GM18909 (cell line): ENCODE measurements at regions not wholly inside any gene's neighbourhood (a gene's known extent, or its start where the extent isn't known, plus 50 kb on each side); places are given as distances from the start of the nearest gene placed in this dataset.

Experiments
- ATAC-seq: cut with Tn5 transposase; IDR thresholded peaks from one replicate; pipeline ENCODE4 v1.9.1; 2021; ENCODE audit warnings: mild to moderate bottlenecking; ENCODE audit not compliant: unreplicated experiment, poor library complexity

GRCh38 chr4:129387666-129388065 lies 291.7 kb downstream of the C4orf33 start:
- ATAC-seq = no peak

GRCh38 chr4:129393976-129394375 lies 298.0 kb downstream of the C4orf33 start:
- ATAC-seq = no peak

DNA sequence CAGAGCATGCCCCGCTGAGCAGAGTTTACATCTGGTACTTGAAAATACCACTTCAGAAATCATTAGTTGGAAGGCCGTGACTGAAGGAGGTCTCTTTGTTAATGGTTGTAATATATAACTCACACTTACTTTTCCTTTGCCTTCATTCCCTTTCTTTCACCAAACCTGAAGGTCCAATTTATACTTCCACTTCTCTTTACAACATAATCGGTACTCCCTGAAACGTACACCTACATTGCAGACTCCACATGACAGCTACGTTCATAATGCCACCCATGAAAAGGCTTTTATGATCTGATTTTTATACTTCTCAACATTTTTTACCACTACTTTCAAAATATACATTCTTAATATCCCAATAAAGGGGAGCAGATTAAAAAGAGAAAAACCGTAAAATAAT lies 298.7 kb downstream of the C4orf33 start:
- ATAC-seq = no peak

DNA sequence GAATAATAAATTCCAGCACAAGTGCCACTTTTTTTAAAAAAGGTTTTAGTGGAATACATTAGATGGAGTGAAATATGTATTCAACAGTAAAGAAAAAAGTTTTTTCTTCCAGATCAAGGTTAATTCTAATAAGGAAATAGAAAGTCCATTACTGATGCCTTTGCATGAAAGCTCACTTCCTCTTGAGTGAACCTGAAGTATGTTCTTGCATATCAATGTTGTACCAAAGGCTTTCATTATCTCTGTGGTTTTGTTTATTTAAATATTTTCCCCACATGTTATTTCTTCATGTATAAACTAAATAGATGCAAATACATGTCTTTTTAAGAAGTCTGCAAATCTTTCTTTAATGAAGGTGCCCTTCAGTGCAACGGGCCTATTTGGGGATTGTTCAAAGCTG lies 307.9 kb downstream of the C4orf33 start:
- ATAC-seq = no peak

DNA sequence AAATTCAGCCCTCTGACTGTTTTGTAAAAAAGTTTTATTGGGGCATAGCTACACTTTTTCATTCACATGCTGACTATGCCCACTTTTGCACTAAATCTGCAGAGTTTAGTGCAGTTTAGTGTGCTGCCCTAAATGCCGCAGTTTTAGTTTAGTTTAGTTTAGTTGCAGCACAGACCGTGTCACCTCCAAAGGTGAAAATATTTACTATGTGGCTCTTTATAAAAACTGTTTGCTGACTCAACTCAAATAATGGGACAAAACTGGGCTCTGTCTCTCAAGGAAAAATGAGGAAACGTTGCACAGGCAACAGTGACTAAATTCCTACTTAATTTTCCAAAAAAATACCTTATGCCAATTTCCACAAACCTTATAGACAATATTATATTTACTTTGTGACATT lies 314.2 kb downstream of the C4orf33 start:
- no peak for ATAC-seq

DNA sequence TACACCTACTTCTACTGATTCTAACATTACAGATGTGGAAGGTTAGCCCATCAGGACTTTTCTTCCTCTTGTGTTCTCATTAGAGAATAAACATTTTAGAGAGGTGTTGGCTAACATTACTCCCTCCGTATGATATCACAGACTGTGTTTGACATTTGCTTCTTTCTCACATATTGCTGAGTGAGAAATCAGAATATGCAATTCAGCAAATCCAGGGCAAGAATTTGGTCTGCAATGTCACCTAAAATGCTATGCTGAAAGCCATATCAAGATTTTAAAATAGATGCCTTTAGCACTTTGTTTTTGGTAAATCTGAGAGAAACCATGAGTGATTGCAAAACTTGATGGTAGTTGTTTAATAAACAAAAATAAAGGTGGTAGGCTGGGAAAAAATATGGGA lies 319.1 kb downstream of the C4orf33 start:
- no peak for ATAC-seq

DNA sequence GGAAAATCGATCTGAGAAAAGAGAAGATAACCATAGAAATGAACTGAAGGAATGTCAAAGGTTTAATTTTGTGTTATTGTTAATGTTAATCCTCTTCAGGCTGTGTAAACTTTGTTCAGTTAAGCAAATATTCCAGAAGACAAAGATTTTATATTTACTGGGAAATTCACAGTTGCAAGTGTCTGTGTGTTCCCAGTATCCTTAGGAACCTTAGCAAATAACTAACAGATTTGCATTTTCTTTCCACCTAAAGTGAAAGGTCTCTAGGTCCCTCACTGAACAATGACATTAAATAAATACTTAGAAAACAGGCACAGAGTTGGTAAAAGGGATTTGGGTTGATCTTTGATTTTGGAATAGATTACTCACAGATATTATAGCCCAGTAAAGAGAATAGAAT lies 324.7 kb downstream of the C4orf33 start:
- ATAC-seq = no peak

- no peak for ATAC-seq
Measured at GRCh38 chr4:129422277-129422676, 326.3 kb downstream of the C4orf33 start.

- no peak for ATAC-seq
Measured at GRCh38 chr4:129428454-129428853, 332.5 kb downstream of the C4orf33 start.

- no peak for ATAC-seq
Measured at GRCh38 chr4:129429581-129430320, 333.8 kb downstream of the C4orf33 start.

- no peak for ATAC-seq
Measured at GRCh38 chr4:129437347-129437746, 341.4 kb downstream of the C4orf33 start.

GRCh38 chr4:129438456-129438981 lies 342.6 kb downstream of the C4orf33 start:
- no peak for ATAC-seq

DNA sequence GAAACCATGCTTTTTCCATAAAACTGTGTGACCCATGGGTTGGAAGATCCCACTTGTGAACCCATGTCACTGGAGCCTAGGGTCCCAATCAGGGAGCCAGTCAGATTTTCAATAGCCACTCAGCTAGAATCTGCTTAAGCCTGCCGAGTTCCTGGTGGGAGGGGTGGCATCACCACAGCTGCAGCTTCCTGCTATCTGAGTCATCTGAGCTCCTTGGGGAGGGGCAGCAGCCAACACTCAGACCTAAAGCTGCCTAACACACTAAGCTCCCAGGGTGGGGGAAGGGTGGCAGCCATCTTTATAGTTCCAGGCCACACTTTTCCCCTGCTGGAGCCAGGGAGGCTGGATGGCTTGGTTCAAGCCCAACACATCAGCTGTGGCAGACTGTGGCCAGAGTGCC lies 350.1 kb downstream of the C4orf33 start:
- ATAC-seq = no peak

- ATAC-seq = no peak
Measured at GRCh38 chr4:129453524-129454200, 357.7 kb downstream of the C4orf33 start.

DNA sequence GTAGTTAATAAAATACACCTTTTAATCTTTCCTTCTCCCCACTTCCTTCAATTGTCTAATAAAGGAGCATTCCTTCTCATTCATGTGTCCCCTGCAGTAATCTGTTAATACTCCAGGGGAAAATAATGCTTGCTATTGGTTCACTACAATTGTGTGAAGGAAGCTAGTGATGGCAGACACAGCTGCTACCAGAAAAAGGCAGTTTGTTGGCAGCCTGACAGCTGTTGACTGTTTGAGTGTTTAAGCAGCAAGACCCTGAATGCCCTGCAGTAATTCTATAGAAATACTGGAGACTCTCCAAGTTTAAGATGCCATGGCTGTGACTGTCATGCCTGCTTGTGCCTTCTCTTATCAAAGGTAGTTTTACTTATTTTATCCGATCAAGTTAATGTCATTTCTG lies 359.5 kb downstream of the C4orf33 start:
- no peak for ATAC-seq

GRCh38 chr4:129468624-129469023 lies 372.7 kb downstream of the C4orf33 start:
- no peak for ATAC-seq

- no peak for ATAC-seq
Measured at GRCh38 chr4:129474698-129475097, 378.7 kb downstream of the C4orf33 start.

GRCh38 chr4:129481107-129481506 lies 385.2 kb downstream of the C4orf33 start:
- no peak for ATAC-seq

- no peak for ATAC-seq
Measured at GRCh38 chr4:129488427-129488826, 392.5 kb downstream of the C4orf33 start.

- no peak for ATAC-seq
Measured at GRCh38 chr4:129490516-129490915, 394.6 kb downstream of the C4orf33 start.

DNA sequence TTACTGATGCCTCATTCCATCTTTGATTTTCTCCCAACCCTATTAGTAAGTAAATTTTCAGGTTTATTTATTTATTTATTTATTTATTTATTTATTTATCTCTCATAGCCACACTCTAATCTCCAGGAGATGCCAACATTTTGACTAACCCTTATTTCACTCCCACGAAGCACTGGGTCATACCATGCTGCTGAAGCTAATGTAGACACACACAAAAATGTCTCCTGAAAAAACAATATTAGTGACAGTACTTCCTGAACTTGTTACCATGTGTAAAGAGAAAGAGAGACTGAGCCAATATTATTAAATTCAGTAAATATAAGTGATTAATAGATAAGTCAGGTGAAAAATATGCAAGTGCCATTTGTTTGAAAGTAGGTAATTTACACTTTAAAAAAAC lies 402.7 kb downstream of the C4orf33 start:
- no peak for ATAC-seq

DNA sequence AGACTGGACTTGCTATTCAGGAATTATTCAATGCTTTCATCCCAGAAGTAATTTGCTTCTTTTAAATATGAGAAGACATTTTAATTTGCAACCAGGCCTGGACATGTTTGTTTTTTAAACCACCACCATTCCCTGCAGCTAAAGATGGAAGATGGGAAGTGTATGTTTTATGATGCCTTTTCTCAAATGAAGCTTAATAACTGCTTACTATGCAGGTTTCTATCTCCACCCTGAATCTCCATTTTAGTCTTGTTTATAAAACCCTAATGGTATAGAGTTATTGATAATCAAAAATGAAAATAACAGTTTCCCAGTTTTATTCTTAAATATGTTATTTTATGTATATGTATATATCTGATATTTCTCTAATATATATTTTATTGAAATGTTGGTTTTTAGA lies 418.9 kb downstream of the C4orf33 start:
- ATAC-seq = no peak
